ENCODE measurements at regions not wholly inside any gene's neighbourhood (a gene's known extent, or its start where the extent isn't known, plus 50 kb on each side); places are given as distances from the start of the nearest gene placed in this dataset.

- Histone ChIP-seq H3K4me1 (ENCODE audit: low read depth) (no peaks in the 10 kb centered on the region), H3K9me3 (no peaks in the 10 kb centered on the region), H3K36me3 (ENCODE audit: low read depth) (no peaks in the 10 kb centered on the region), H3K4me3 (no peak overlapping the region)
- no peak for DNase-seq
- intact Hi-C loops (cut with DNase I, micrococcal nuclease), result no loop called here
- no peak for ATAC-seq
- no peak for TF ChIP-seq CTCF (IDR thresholded peaks at IDR 0.05)
Observed at GRCh38 chr5:135776457-135776856, 58.0 kb upstream of the SLC25A48 start.

- no peaks in the 10 kb centered on the region for H3K4me1 ChIP-seq (ENCODE audit: low read depth)
- no peaks in the 10 kb centered on the region for H3K9me3 ChIP-seq
- intact Hi-C loops (cut with DNase I, micrococcal nuclease), result no loop called here
- DNase-seq (no peak), ATAC-seq (no peak)
- no peak for TF ChIP-seq CTCF (IDR thresholded peaks at IDR 0.05)
- no peaks in the 10 kb centered on the region for H3K36me3 ChIP-seq (ENCODE audit: low read depth)
- H3K4me3 ChIP-seq, result no peak overlapping the region
Observed at GRCh38 chr5:135761746-135762145, 72.7 kb upstream of the SLC25A48 start.

DNA sequence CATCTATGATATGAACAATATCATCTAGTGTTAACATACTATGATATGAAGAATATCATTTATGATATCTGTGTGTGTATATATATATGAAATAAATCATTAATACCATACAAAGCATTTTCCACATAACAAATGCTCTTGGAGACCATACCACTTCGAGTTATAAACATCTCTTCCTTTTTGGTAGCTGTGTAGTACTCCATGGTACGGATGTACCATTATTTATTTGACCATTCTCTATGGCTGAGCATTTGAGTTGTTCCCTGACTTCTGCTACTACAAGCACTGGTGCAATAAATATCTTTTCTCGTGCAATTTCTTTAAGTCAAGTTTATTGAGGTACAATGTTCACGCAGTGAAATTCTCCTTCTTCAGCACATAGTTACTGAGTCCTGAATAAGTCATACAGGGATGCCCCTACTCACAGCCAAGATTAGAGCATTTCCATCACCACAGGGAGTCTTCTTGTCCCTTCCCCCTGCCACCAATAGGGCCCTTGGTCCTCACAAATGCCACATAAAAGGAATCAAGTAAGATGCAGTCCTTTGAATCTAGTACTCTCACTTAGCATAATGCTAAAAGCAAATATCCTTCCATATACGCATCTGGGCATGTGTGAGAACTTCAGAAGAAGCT is 75.2 kb upstream of the SLC25A48 start:
- ATAC-seq (no peak), DNase-seq (no peak)
- Histone ChIP-seq H3K4me3 (no peak overlapping the region), H3K36me3 (ENCODE audit: low read depth) (no peaks in the 10 kb centered on the region), H3K4me1 (ENCODE audit: low read depth) (no peaks in the 10 kb centered on the region), H3K9me3 (no peaks in the 10 kb centered on the region)
- no peak for TF ChIP-seq CTCF (IDR thresholded peaks at IDR 0.05)
- intact Hi-C loops (cut with DNase I, micrococcal nuclease), result no loop called here

GRCh38 chr5:135753990-135754389 is 80.5 kb upstream of the SLC25A48 start:
- Histone ChIP-seq H3K36me3 (ENCODE audit: low read depth) (no peaks in the 10 kb centered on the region), H3K9me3 (no peaks in the 10 kb centered on the region), H3K4me1 (ENCODE audit: low read depth) (no peaks in the 10 kb centered on the region), H3K4me3 (no peak overlapping the region)
- intact Hi-C loops (cut with DNase I, micrococcal nuclease), result no loop called here
- DNase-seq (no peak), ATAC-seq (no peak)
- no peak for TF ChIP-seq CTCF (IDR thresholded peaks at IDR 0.05)

- Histone ChIP-seq H3K9me3 (no peaks in the 10 kb centered on the region), H3K36me3 (ENCODE audit: low read depth) (no peaks in the 10 kb centered on the region), H3K4me3 (no peak overlapping the region), H3K4me1 (ENCODE audit: low read depth) (no peaks in the 10 kb centered on the region)
- ATAC-seq, result no peak
- DNase-seq, result no peak
- intact Hi-C loops (cut with DNase I, micrococcal nuclease), result no loop called here
- TF ChIP-seq CTCF (IDR thresholded peaks at IDR 0.05), result no peak
Observed at GRCh38 chr5:135750506-135750905, 84.0 kb upstream of the SLC25A48 start.

- ATAC-seq, result no peak
- TF ChIP-seq CTCF (IDR thresholded peaks at IDR 0.05), result no peak
- H3K4me1 ChIP-seq (ENCODE audit: low read depth), result no peaks in the 10 kb centered on the region
- intact Hi-C loops (cut with DNase I, micrococcal nuclease), result no loop called here
- H3K4me3 ChIP-seq, result no peak overlapping the region
- DNase-seq, result no peak
- H3K36me3 ChIP-seq (ENCODE audit: low read depth), result no peaks in the 10 kb centered on the region
- no peaks in the 10 kb centered on the region for H3K9me3 ChIP-seq
Observed at GRCh38 chr5:135747824-135748223, 86.6 kb upstream of the SLC25A48 start.
